Neural cell (in vitro differentiated cells): ENCODE measurements at regions not wholly inside any gene's neighbourhood (a gene's known extent, or its start where the extent isn't known, plus 50 kb on each side); places are given as distances from the start of the nearest gene placed in this dataset.

Source experiments
- EP300 ChIP-seq: fragments of 450-650 bp; conservative IDR thresholded peaks from 2 replicates; pipeline ENCODE4 v1.6.1; 2014; ENCODE audit warnings: antibody characterized with exemption, mild to moderate bottlenecking, moderate library complexity; ENCODE audit not compliant: poor library complexity, severe bottlenecking
- EZH2 ChIP-seq: fragments of 200-600, 300-800 bp; shearing (Covaris generic), sonication (generic); IDR thresholded peaks from 2 replicates; pipeline ENCODE4 v1.6.1; 2014; ENCODE audit warnings: antibody characterized with exemption, low read length, borderline replicate concordance, mild to moderate bottlenecking; ENCODE audit not compliant: insufficient read depth, poor library complexity, severe bottlenecking
- MXI1 ChIP-seq: fragments of 450-650 bp; conservative IDR thresholded peaks from 2 replicates; pipeline ENCODE4 v1.6.1; 2014; ENCODE audit warnings: antibody characterized with exemption, mild to moderate bottlenecking; ENCODE audit not compliant: poor library complexity, severe bottlenecking
- RAD21 ChIP-seq: fragments of 450-650 bp; conservative IDR thresholded peaks from 2 replicates; pipeline ENCODE4 v1.6.1; 2014; ENCODE audit warnings: antibody characterized with exemption, mild to moderate bottlenecking, moderate library complexity
- SMC3 ChIP-seq: fragments of 450-650 bp; conservative IDR thresholded peaks from 2 replicates; pipeline ENCODE4 v1.6.1; 2014; ENCODE audit warnings: antibody characterized with exemption, mild to moderate bottlenecking, moderate library complexity; ENCODE audit not compliant: poor library complexity
- TAF1 ChIP-seq: IDR thresholded peaks from 2 replicates; pipeline ENCODE4 v1.6.1; 2012; ENCODE audit warnings: low read depth
- TF ChIP-seq, protein P1 (sequence below): IDR thresholded peaks from 2 replicates; pipeline ENCODE4 v1.6.1; 2012; ENCODE audit warnings: borderline replicate concordance
- TF ChIP-seq, protein P2 (sequence below): fragments of 450-650 bp; IDR thresholded peaks from 2 replicates; pipeline ENCODE4 v1.5.1; 2014; ENCODE audit warnings: antibody characterized with exemption, mild to moderate bottlenecking, moderate library complexity; ENCODE audit not compliant: poor library complexity, severe bottlenecking

DNA sequence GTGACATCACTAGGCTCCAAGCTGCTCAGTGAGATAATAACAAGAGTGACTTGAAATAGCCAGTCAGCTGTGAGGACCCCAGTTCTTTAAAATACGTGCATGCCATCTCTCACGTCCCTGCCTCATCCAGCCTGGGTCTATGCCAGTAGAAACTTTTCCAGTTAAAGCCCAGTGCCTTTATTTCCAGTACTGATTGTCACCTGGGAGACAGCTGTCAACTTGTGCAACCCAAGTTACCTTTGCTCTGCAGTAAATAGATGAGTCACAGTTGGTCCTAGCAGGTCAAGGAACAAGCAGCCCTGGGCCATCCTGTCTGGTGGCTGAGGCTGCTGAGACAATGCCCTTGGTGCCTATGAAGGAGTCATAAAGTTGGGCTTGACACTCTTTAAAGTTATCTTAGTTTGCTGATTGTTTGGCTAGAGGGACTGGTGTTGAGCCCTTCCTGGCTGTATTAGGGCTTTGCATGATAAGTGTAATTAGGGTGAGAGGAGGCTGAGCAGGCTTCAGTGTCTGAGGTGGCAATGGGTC lies 228.7 kb downstream of the LACC1 start:
- TF ChIP-seq, protein P1, sequence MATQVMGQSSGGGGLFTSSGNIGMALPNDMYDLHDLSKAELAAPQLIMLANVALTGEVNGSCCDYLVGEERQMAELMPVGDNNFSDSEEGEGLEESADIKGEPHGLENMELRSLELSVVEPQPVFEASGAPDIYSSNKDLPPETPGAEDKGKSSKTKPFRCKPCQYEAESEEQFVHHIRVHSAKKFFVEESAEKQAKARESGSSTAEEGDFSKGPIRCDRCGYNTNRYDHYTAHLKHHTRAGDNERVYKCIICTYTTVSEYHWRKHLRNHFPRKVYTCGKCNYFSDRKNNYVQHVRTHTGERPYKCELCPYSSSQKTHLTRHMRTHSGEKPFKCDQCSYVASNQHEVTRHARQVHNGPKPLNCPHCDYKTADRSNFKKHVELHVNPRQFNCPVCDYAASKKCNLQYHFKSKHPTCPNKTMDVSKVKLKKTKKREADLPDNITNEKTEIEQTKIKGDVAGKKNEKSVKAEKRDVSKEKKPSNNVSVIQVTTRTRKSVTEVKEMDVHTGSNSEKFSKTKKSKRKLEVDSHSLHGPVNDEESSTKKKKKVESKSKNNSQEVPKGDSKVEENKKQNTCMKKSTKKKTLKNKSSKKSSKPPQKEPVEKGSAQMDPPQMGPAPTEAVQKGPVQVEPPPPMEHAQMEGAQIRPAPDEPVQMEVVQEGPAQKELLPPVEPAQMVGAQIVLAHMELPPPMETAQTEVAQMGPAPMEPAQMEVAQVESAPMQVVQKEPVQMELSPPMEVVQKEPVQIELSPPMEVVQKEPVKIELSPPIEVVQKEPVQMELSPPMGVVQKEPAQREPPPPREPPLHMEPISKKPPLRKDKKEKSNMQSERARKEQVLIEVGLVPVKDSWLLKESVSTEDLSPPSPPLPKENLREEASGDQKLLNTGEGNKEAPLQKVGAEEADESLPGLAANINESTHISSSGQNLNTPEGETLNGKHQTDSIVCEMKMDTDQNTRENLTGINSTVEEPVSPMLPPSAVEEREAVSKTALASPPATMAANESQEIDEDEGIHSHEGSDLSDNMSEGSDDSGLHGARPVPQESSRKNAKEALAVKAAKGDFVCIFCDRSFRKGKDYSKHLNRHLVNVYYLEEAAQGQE, result no peak
- TF ChIP-seq, protein P2, sequence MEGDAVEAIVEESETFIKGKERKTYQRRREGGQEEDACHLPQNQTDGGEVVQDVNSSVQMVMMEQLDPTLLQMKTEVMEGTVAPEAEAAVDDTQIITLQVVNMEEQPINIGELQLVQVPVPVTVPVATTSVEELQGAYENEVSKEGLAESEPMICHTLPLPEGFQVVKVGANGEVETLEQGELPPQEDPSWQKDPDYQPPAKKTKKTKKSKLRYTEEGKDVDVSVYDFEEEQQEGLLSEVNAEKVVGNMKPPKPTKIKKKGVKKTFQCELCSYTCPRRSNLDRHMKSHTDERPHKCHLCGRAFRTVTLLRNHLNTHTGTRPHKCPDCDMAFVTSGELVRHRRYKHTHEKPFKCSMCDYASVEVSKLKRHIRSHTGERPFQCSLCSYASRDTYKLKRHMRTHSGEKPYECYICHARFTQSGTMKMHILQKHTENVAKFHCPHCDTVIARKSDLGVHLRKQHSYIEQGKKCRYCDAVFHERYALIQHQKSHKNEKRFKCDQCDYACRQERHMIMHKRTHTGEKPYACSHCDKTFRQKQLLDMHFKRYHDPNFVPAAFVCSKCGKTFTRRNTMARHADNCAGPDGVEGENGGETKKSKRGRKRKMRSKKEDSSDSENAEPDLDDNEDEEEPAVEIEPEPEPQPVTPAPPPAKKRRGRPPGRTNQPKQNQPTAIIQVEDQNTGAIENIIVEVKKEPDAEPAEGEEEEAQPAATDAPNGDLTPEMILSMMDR, result no peak
- no peak for TF ChIP-seq EP300
- no peak for TF ChIP-seq RAD21
- TF ChIP-seq SMC3, result no peak
- no peak for TF ChIP-seq EZH2
- no peak for TF ChIP-seq MXI1
- TF ChIP-seq TAF1, result no peak
